ENCODE measurements at regions not wholly inside any gene's neighbourhood (a gene's known extent, or its start where the extent isn't known, plus 50 kb on each side); places are given as distances from the start of the nearest gene placed in this dataset.

DNA sequence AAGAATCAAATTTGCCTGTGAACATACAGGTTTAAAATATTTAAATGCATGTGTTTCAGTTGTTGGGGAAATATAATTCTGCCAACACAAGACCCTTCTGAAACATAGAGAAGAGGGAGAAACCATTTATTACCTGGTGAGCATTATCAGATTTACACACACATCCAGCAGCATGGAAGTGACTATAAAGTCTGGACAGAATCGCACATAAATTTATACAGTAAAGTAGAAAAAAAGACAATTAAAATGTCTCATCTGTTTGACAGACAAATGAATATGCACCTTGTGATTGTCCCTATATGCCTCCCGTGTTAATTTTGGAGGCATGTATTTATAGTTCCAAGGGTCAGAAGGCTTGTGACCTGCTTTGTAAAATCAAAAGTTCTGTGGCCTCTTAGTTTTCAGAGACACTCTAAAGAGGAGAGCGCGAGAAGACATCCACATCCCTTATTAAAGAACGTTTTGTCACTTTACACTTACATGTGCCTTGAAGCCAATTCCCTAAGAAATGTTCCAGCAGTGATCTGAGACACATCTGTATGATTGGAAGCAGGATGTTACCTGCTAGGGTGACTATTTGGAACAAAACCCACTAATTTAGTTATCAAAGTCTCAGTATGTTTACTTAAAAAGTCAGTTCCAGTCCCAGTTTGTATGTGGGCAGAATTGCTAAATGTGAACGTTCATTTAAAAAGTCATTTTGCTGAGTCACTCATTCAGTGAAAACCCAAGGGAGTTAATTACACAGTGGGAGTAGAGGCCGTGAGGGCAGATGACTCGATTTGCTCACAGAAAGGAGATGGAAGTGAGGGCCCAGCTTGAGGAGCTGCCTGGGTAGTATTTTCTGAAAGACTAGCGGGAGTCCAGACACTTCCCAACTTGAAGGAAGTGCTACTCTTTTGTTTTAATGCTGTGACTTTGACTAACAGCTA, 527.6 kb upstream of the MEX3C start:
- POLR2A ChIA-PET, result no interaction called here
- no peak for DNase-seq (ENCODE audit: extremely low spot score)
- TF ChIP-seq ELF4 (IDR thresholded peaks at IDR 0.05) (no peak), FOXK2 (IDR thresholded peaks at IDR 0.05) (no peak), L3MBTL2 (conservative IDR thresholded peaks at IDR 0.05) (no peak), SUZ12 (IDR thresholded peaks at IDR 0.05) (no peak), ZNF384 (IDR thresholded peaks at IDR 0.05) (no peak), FOXM1 (IDR thresholded peaks at IDR 0.05; ENCODE audit: borderline replicate concordance) (no peak), LEF1 (IDR thresholded peaks at IDR 0.05; ENCODE audit: borderline replicate concordance) (no peak), BHLHE40 (IDR thresholded peaks at IDR 0.05; ENCODE audit: borderline replicate concordance) (no peak), HDGF (IDR thresholded peaks at IDR 0.05; ENCODE audit: borderline replicate concordance) (no peak), TARDBP (IDR thresholded peaks at IDR 0.05) (no peak), ARNT (IDR thresholded peaks at IDR 0.05) (no peak), NFRKB (IDR thresholded peaks at IDR 0.05) (no peak), SP1 (IDR thresholded peaks at IDR 0.05) (no peak), CTBP1 (IDR thresholded peaks at IDR 0.05; ENCODE audit: borderline replicate concordance) (no peak), FOXA1 (IDR thresholded peaks at IDR 0.05) (no peak)
- TF ChIP-seq, protein P1, sequence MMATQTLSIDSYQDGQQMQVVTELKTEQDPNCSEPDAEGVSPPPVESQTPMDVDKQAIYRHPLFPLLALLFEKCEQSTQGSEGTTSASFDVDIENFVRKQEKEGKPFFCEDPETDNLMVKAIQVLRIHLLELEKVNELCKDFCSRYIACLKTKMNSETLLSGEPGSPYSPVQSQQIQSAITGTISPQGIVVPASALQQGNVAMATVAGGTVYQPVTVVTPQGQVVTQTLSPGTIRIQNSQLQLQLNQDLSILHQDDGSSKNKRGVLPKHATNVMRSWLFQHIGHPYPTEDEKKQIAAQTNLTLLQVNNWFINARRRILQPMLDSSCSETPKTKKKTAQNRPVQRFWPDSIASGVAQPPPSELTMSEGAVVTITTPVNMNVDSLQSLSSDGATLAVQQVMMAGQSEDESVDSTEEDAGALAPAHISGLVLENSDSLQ (IDR thresholded peaks at IDR 0.05), result no peak
- CTCF ChIA-PET, result no interaction called here

DNA sequence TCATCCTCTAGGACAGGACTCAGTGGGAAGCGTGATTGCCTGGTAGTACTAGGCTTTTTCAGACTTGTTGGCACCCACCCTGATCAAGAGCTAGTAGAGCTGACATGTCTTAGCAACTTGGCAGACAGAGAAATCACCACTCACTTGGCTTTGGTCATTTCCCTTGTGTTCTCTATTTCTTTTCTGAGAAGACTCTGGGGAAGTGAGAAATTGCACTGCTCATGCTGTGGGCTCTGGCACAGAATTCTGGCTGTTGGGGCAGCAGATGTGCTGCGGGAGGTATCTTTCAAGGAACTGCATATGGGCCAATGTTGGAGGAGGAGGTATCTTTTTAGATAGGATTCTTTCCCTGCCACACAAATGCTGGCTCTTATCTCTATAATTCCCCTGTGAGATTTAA, 529.1 kb upstream of the MEX3C start:
- POLR2A ChIA-PET, result no interaction called here
- no peak for DNase-seq (ENCODE audit: extremely low spot score)
- CTCF ChIA-PET, result no interaction called here

DNA sequence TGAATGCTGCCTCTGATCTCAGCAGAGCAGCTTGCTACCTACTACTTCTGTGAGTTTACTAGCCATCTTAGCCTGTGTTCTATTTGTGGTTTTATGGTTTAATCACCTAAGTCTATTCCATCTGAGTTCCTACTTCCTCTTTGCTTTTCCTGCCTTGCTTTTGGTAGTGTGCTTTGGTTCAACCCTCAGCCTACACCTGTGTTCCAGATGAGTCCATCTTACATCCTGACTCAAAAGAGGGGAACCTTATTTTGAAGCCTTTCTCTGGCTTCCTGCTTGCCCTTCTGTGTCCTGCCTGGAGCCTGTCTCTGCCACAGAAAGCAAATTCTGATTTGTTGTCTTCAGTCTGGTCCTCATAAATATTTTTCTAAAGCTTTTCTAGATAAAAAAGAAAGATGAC, 530.3 kb upstream of the MEX3C start:
- no peak for TF ChIP-seq NFRKB (IDR thresholded peaks at IDR 0.05)
- TF ChIP-seq TARDBP (IDR thresholded peaks at IDR 0.05), result no peak
- no peak for TF ChIP-seq SUZ12 (IDR thresholded peaks at IDR 0.05)
- TF ChIP-seq, protein P1 (IDR thresholded peaks at IDR 0.05), result no peak
- no peak for TF ChIP-seq FOXA1 (IDR thresholded peaks at IDR 0.05)
- no peak for TF ChIP-seq LEF1 (IDR thresholded peaks at IDR 0.05; ENCODE audit: borderline replicate concordance)
- no peak for TF ChIP-seq CTBP1 (IDR thresholded peaks at IDR 0.05; ENCODE audit: borderline replicate concordance)
- TF ChIP-seq ARNT (IDR thresholded peaks at IDR 0.05), result no peak
- no peak for TF ChIP-seq ELF4 (IDR thresholded peaks at IDR 0.05)
- TF ChIP-seq FOXM1 (IDR thresholded peaks at IDR 0.05; ENCODE audit: borderline replicate concordance), result no peak
- TF ChIP-seq SP1 (IDR thresholded peaks at IDR 0.05), result no peak
- no peak for TF ChIP-seq HDGF (IDR thresholded peaks at IDR 0.05; ENCODE audit: borderline replicate concordance)
- no peak for TF ChIP-seq L3MBTL2 (conservative IDR thresholded peaks at IDR 0.05)
- TF ChIP-seq FOXK2 (IDR thresholded peaks at IDR 0.05), result no peak
- TF ChIP-seq BHLHE40 (IDR thresholded peaks at IDR 0.05; ENCODE audit: borderline replicate concordance), result no peak
- TF ChIP-seq ZNF384 (IDR thresholded peaks at IDR 0.05), result no peak
- ChIA-PET CTCF (no interaction called here), POLR2A (no interaction called here)
- DNase-seq (ENCODE audit: extremely low spot score), result no peak

More for the DNA sequence above, 529.1 kb upstream of the MEX3C start:
- no peak for TF ChIP-seq LEF1 (IDR thresholded peaks at IDR 0.05; ENCODE audit: borderline replicate concordance)
- TF ChIP-seq FOXM1 (IDR thresholded peaks at IDR 0.05; ENCODE audit: borderline replicate concordance), result no peak
- TF ChIP-seq FOXK2 (IDR thresholded peaks at IDR 0.05), result no peak
- no peak for TF ChIP-seq BHLHE40 (IDR thresholded peaks at IDR 0.05; ENCODE audit: borderline replicate concordance)
- no peak for TF ChIP-seq FOXA1 (IDR thresholded peaks at IDR 0.05)
- no peak for TF ChIP-seq CTBP1 (IDR thresholded peaks at IDR 0.05; ENCODE audit: borderline replicate concordance)
- TF ChIP-seq, protein P1 (IDR thresholded peaks at IDR 0.05), result no peak
- TF ChIP-seq SP1 (IDR thresholded peaks at IDR 0.05), result no peak
- no peak for TF ChIP-seq HDGF (IDR thresholded peaks at IDR 0.05; ENCODE audit: borderline replicate concordance)
- no peak for TF ChIP-seq TARDBP (IDR thresholded peaks at IDR 0.05)
- no peak for TF ChIP-seq ZNF384 (IDR thresholded peaks at IDR 0.05)
- no peak for TF ChIP-seq SUZ12 (IDR thresholded peaks at IDR 0.05)
- TF ChIP-seq L3MBTL2 (conservative IDR thresholded peaks at IDR 0.05), result no peak
- no peak for TF ChIP-seq ELF4 (IDR thresholded peaks at IDR 0.05)
- no peak for TF ChIP-seq NFRKB (IDR thresholded peaks at IDR 0.05)
- no peak for TF ChIP-seq ARNT (IDR thresholded peaks at IDR 0.05)

DNA sequence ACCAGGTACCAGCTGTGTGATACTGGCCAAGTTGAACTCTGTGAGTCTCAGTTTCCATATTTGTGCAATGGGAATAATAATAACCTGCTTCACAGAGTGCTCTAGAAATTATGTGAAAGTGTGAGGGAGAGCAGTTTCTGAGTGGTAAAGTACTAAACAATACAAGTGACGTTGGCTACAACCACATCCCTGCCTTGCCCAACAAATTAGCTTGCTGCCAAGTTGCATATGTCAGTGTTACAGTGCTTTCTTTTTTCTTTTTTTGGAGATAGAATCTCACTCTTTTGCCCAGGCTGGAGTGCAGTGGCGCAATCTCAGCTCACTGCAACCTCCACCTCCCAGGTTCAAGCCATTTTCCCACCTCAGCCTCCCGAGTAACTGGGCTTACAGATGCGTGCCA, 533.6 kb upstream of the MEX3C start:
- no peak for DNase-seq (ENCODE audit: extremely low spot score)
- TF ChIP-seq ARNT (IDR thresholded peaks at IDR 0.05) (no peak), BHLHE40 (IDR thresholded peaks at IDR 0.05; ENCODE audit: borderline replicate concordance) (no peak), SP1 (IDR thresholded peaks at IDR 0.05) (no peak), CTBP1 (IDR thresholded peaks at IDR 0.05; ENCODE audit: borderline replicate concordance) (no peak), FOXK2 (IDR thresholded peaks at IDR 0.05) (no peak), L3MBTL2 (conservative IDR thresholded peaks at IDR 0.05) (no peak), FOXA1 (IDR thresholded peaks at IDR 0.05) (no peak), HDGF (IDR thresholded peaks at IDR 0.05; ENCODE audit: borderline replicate concordance) (no peak), SUZ12 (IDR thresholded peaks at IDR 0.05) (no peak), TARDBP (IDR thresholded peaks at IDR 0.05) (no peak), LEF1 (IDR thresholded peaks at IDR 0.05; ENCODE audit: borderline replicate concordance) (no peak), ZNF384 (IDR thresholded peaks at IDR 0.05) (no peak), FOXM1 (IDR thresholded peaks at IDR 0.05; ENCODE audit: borderline replicate concordance) (no peak), ELF4 (IDR thresholded peaks at IDR 0.05) (no peak)
- TF ChIP-seq, protein P1 (IDR thresholded peaks at IDR 0.05), result no peak
- ChIA-PET CTCF (no interaction called here), POLR2A (no interaction called here)

DNA sequence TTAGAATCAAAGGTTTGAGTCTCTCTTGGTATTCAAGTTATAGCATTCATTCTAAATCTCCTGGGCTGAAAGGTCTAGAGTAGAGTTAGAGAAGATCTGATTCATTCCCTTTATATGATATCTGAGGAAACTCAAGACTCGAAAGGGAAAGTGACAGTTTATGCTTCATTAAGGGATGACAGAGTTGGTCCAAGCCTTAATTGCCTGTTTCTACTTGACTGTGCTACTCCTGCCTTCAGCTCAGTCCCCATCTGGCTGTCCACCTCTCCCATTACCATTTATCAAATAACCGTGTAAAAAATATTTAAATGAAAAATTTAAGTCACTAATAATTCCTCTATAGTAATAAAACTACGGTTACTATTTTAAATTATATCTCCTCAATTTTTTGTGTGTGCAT, 537.1 kb upstream of the MEX3C start:
- TF ChIP-seq CTBP1 (IDR thresholded peaks at IDR 0.05; ENCODE audit: borderline replicate concordance) (no peak), FOXM1 (IDR thresholded peaks at IDR 0.05; ENCODE audit: borderline replicate concordance) (no peak), ARNT (IDR thresholded peaks at IDR 0.05) (no peak), NFRKB (IDR thresholded peaks at IDR 0.05) (no peak), ZNF384 (IDR thresholded peaks at IDR 0.05) (no peak), L3MBTL2 (conservative IDR thresholded peaks at IDR 0.05) (no peak), TARDBP (IDR thresholded peaks at IDR 0.05) (no peak), HDGF (IDR thresholded peaks at IDR 0.05; ENCODE audit: borderline replicate concordance) (no peak), BHLHE40 (IDR thresholded peaks at IDR 0.05; ENCODE audit: borderline replicate concordance) (no peak), SUZ12 (IDR thresholded peaks at IDR 0.05) (no peak), LEF1 (IDR thresholded peaks at IDR 0.05; ENCODE audit: borderline replicate concordance) (no peak), SP1 (IDR thresholded peaks at IDR 0.05) (no peak), FOXK2 (IDR thresholded peaks at IDR 0.05) (no peak), ELF4 (IDR thresholded peaks at IDR 0.05) (no peak)
- TF ChIP-seq, protein P1 (IDR thresholded peaks at IDR 0.05), result no peak
- ChIA-PET CTCF (no interaction called here), POLR2A (no interaction called here)
- no peak for DNase-seq (ENCODE audit: extremely low spot score)
